Ramos (cell line): ENCODE measurements at regions not wholly inside any gene's neighbourhood (a gene's known extent, or its start where the extent isn't known, plus 50 kb on each side); places are given as distances from the start of the nearest gene placed in this dataset.

ENCODE experiments used
- in situ Hi-C: fragments of 300-500 bp; cut with MboI; formaldehyde crosslinking; loops from one replicate; pipeline ENCODE4 v1.14.3; 2022; ENCODE audit warnings: low sequenced_read_pairs; ENCODE audit not compliant: unreplicated experiment

- in situ Hi-C loops: no loop called here
Observed at GRCh38 chr10:36345807-36346206, 703.7 kb upstream of the FZD8 start.

- in situ Hi-C loops: no loop called here
Observed at GRCh38 chr10:36345175-36345533, 703.1 kb upstream of the FZD8 start.

GRCh38 chr10:36344240-36345174 lies 702.4 kb upstream of the FZD8 start:
- in situ Hi-C loops: no loop called here

GRCh38 chr10:36342781-36343180 lies 700.7 kb upstream of the FZD8 start:
- in situ Hi-C loops: no loop called here

- in situ Hi-C loops: no loop called here
Observed at GRCh38 chr10:36341471-36341870, 699.4 kb upstream of the FZD8 start.

- in situ Hi-C loops: no loop called here
Observed at GRCh38 chr10:36336315-36336714, 694.2 kb upstream of the FZD8 start.

- in situ Hi-C loops: no loop called here
Observed at GRCh38 chr10:36333446-36333845, 691.4 kb upstream of the FZD8 start.

GRCh38 chr10:36332926-36333325 lies 690.8 kb upstream of the FZD8 start:
- in situ Hi-C loops: no loop called here

GRCh38 chr10:36331121-36331520 lies 689.0 kb upstream of the FZD8 start:
- in situ Hi-C loops: no loop called here

- in situ Hi-C loops: no loop called here
Observed at GRCh38 chr10:36325815-36326214, 683.7 kb upstream of the FZD8 start.

GRCh38 chr10:36324831-36325230 lies 682.7 kb upstream of the FZD8 start:
- in situ Hi-C loops: no loop called here

GRCh38 chr10:36313142-36313541 lies 671.0 kb upstream of the FZD8 start:
- in situ Hi-C loops: no loop called here

GRCh38 chr10:36303896-36304295 lies 661.8 kb upstream of the FZD8 start:
- in situ Hi-C loops: no loop called here

GRCh38 chr10:36302086-36302485 lies 660.0 kb upstream of the FZD8 start:
- in situ Hi-C loops: no loop called here

- in situ Hi-C loops: no loop called here
Observed at GRCh38 chr10:36301539-36301938, 659.4 kb upstream of the FZD8 start.

GRCh38 chr10:36301139-36301538 lies 659.0 kb upstream of the FZD8 start:
- in situ Hi-C loops: no loop called here

GRCh38 chr10:36283827-36284226 lies 641.7 kb upstream of the FZD8 start:
- in situ Hi-C loops: no loop called here

GRCh38 chr10:36281831-36282331 lies 639.8 kb upstream of the FZD8 start:
- in situ Hi-C loops: no loop called here

- in situ Hi-C loops: no loop called here
Observed at GRCh38 chr10:36280890-36281499, 638.9 kb upstream of the FZD8 start.

- in situ Hi-C loops: no loop called here
Observed at GRCh38 chr10:36280321-36280741, 638.2 kb upstream of the FZD8 start.

- in situ Hi-C loops: no loop called here
Observed at GRCh38 chr10:36278176-36278575, 636.1 kb upstream of the FZD8 start.

GRCh38 chr10:36277459-36277858 lies 635.4 kb upstream of the FZD8 start:
- in situ Hi-C loops: no loop called here
